Esophagus squamous epithelium (tissue), 4 donors: ENCODE measurements at regions not wholly inside any gene's neighbourhood (a gene's known extent, or its start where the extent isn't known, plus 50 kb on each side); places are given as distances from the start of the nearest gene placed in this dataset.
"Not testable (repeated sequence)": the region's sequence is repeated elsewhere in the genome, so short reads cannot be mapped to it uniquely, and the experiment has no call there.

Source experiments
- POLR2A ChIP-seq, 4 donors: fragments of 450-650 bp; IDR thresholded peaks; one replicate each; pipeline ENCODE4 v1.6.1; 2017; ENCODE audit warnings: antibody characterized with exemption in 4 of 4, mild to moderate bottlenecking in 4 of 4, moderate library complexity in 3 of 4
- TF ChIP-seq, protein P1 (sequence below), 6 experiments: fragments of 450-650 bp in 4 of 6; fragments of 200-600 bp in 2 of 6; sonication (generic) in 2 of 6; IDR thresholded peaks; one replicate each; pipeline ENCODE4 v1.5.1; 2016 to 2019; ENCODE audit warnings: antibody characterized with exemption in 6 of 6, mild to moderate bottlenecking in 4 of 6, moderate library complexity in 4 of 6

DNA sequence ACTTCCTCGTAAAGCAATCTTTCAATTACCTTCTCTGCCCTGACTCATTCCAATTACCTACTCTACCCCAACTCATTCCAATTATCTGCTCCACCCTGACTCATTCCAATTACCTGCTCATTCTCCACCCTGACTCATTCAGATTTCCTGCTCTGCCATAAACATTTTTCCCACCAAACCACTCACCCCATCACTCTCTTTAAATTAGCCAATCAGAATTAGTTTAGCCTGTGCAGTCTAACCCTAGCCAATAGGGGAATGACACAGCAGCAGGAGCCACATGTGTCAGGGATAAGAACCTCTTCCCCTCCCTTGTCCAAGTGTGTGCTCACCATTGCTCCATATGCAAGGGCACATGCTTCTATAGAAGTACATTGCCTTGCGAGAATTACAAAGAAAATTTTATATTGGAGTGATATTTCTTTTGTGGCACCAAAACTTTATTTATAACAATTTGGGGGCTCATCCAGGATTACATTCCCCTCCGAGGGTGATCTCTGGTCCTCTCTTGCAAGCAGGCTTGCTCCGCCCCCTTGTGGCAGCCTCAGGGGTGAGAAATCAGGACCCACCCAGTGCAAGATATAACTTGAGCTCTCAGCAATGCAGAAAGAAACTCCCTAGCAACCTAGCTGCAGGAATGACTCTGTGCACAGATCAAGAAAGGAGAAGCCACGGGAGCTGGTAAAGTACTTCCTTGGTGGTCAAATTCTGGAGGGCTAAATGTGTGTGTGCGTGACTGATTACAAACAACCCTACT, 551.9 kb upstream of the EYS start:
- not testable (repeated sequence) for TF ChIP-seq POLR2A (IDR thresholded peaks at IDR 0.05)
- TF ChIP-seq, protein P1, sequence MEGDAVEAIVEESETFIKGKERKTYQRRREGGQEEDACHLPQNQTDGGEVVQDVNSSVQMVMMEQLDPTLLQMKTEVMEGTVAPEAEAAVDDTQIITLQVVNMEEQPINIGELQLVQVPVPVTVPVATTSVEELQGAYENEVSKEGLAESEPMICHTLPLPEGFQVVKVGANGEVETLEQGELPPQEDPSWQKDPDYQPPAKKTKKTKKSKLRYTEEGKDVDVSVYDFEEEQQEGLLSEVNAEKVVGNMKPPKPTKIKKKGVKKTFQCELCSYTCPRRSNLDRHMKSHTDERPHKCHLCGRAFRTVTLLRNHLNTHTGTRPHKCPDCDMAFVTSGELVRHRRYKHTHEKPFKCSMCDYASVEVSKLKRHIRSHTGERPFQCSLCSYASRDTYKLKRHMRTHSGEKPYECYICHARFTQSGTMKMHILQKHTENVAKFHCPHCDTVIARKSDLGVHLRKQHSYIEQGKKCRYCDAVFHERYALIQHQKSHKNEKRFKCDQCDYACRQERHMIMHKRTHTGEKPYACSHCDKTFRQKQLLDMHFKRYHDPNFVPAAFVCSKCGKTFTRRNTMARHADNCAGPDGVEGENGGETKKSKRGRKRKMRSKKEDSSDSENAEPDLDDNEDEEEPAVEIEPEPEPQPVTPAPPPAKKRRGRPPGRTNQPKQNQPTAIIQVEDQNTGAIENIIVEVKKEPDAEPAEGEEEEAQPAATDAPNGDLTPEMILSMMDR (IDR thresholded peaks at IDR 0.05) = not testable (repeated sequence)
